HepG2 (cell line): ENCODE measurements at regions not wholly inside any gene's neighbourhood (a gene's known extent, or its start where the extent isn't known, plus 50 kb on each side); places are given as distances from the start of the nearest gene placed in this dataset.

ENCODE experiments used
- ATAC-seq: fragments of 200-7000 bp; cut with Tn5 transposase; 3 replicates; pipeline ENCODE4 v1.9.1; 2020; ENCODE audit warnings: mild to moderate bottlenecking, moderate library complexity
- BruUV-seq: library from RNA; stranded (reverse); fragments of 400-500 nt; replicated peaks from 2 replicates; lab custom pipeline; 2021; lab: Mats Ljungman, UMichigan
- CTCF ChIA-PET: fragments of 300-600 bp; formaldehyde crosslinking; extraction: SDS; loops from one replicate; lab custom pipeline; 2021; ENCODE audit warnings: low total read pairs, inconsistent platforms, low intra/inter-chr PET ratio; lab: Yijun Ruan, JAX
- POLR2A ChIA-PET: fragments of 350-600 bp; sonication (Branson Sonifier 250); formaldehyde crosslinking; loops from one replicate; lab custom pipeline; 2020; ENCODE audit warnings: antibody characterized with exemption, inconsistent platforms; lab: Yijun Ruan, JAX
- DNase-seq: peaks from one replicate; pipeline ENCODE4 v3.0.0-alpha.2; 2015; ENCODE audit warnings: low spot score
- FAIRE-seq: peaks from 3 replicates; lab custom pipeline; 2011; peaks lifted over from hg19 to GRCh38; lab: Jason Lieb, UNC
- H2AFZ ChIP-seq: one replicate; pipeline ENCODE4 v1.6.1; 2011; ENCODE audit warnings: low read length, inconsistent platforms
- H3K27ac ChIP-seq: fragments of 300-600 bp; 3 replicates; pipeline ENCODE4 v1.8.0; 2011; ENCODE audit warnings: mixed run types, mild to moderate bottlenecking, mixed read lengths, low read length, inconsistent platforms; ENCODE audit not compliant: insufficient read depth; ENCODE audit errors: extremely low read length
- H3K27me3 ChIP-seq, 2 experiments: fragments of 200-600 bp in 1 of 2; 2 replicates in 1 of 2; 3 replicates in 1 of 2; pipeline versions ENCODE4 v1.6.0 to v1.8.0; 2011; ENCODE audit warnings: low read length in 2 of 2, mild to moderate bottlenecking in 2 of 2, moderate library complexity in 2 of 2, inconsistent platforms in 1 of 2; ENCODE audit not compliant: insufficient read depth in 2 of 2, control insufficient read depth in 1 of 2
- H3K36me3 ChIP-seq, 2 experiments: fragments of 200-600 bp in 1 of 2; replicated peaks in 1 of 2; 2 replicates in 1 of 2; 3 replicates in 1 of 2; pipeline versions ENCODE4 v1.5.1 to v1.8.0; 2011; ENCODE audit warnings: low read length in 2 of 2, inconsistent platforms in 1 of 2; ENCODE audit not compliant: insufficient read depth in 2 of 2, control insufficient read depth in 1 of 2
- H3K4me1 ChIP-seq: 2 replicates; pipeline ENCODE4 v1.5.1; 2012; ENCODE audit warnings: low read length, inconsistent platforms; ENCODE audit not compliant: insufficient read depth
- H3K4me2 ChIP-seq: 2 replicates; pipeline ENCODE4 v1.6.0; 2011; ENCODE audit warnings: low read depth, low read length, inconsistent platforms
- H3K4me3 ChIP-seq, 3 experiments: fragments of 200-600 bp in 1 of 3; sonication (generic), shearing (Covaris generic) in 1 of 3; replicated peaks in 1 of 3; 2 replicates each; pipeline ENCODE4 v1.5.1; 2011 to 2016; ENCODE audit warnings: low read length in 3 of 3, inconsistent platforms in 2 of 3, low read depth in 2 of 3, mild to moderate bottlenecking in 2 of 3, control low read depth in 1 of 3, mixed read lengths in 1 of 3; ENCODE audit not compliant: insufficient read depth in 1 of 3
- H3K79me2 ChIP-seq: one replicate; pipeline ENCODE4 v1.6.1; 2011; ENCODE audit warnings: low read length, inconsistent platforms; ENCODE audit not compliant: insufficient read depth
- H3K9ac ChIP-seq: 2 replicates; pipeline ENCODE4 v1.6.0; 2011; ENCODE audit warnings: mild to moderate bottlenecking, low read depth, low read length, inconsistent platforms; ENCODE audit not compliant: insufficient read depth
- H3K9me3 ChIP-seq: 2 replicates; pipeline ENCODE4 v1.5.1; 2012; ENCODE audit warnings: mild to moderate bottlenecking, low read length
- H4K20me1 ChIP-seq: 2 replicates; pipeline ENCODE4 v1.6.0; 2011; ENCODE audit warnings: inconsistent platforms, mild to moderate bottlenecking, low read length, moderate library complexity; ENCODE audit not compliant: insufficient read depth
- FOXA1 ChIP-seq, 2 experiments: fragments of 450-650 bp in 1 of 2; sonication (generic) in 1 of 2; formaldehyde crosslinking in 1 of 2; IDR thresholded peaks; 2 replicates each; pipeline versions ENCODE4 v1.4.0 to v1.6.1; 2016 to 2020; ENCODE audit warnings: missing genetic modification reagents in 1 of 2
- HOXD1 ChIP-seq: sonication (generic); formaldehyde crosslinking; IDR thresholded peaks from 2 replicates; pipeline ENCODE4 v1.5.0; 2020; ENCODE audit warnings: missing genetic modification reagents
- JUNB ChIP-seq: sonication (generic); formaldehyde crosslinking; IDR thresholded peaks from 2 replicates; pipeline ENCODE4 v1.8.0; 2022; ENCODE audit warnings: missing genetic modification reagents, mild to moderate bottlenecking, borderline replicate concordance
- PHF20 ChIP-seq: sonication (generic); formaldehyde crosslinking; IDR thresholded peaks from 2 replicates; pipeline ENCODE4 v1.5.0; 2020; ENCODE audit warnings: mild to moderate bottlenecking, missing genetic modification reagents
- SMAD3 ChIP-seq: sonication (generic); formaldehyde crosslinking; IDR thresholded peaks from 2 replicates; pipeline ENCODE4 v1.4.0; 2020; ENCODE audit warnings: missing genetic modification reagents
- XBP1 ChIP-seq: sonication (generic); formaldehyde crosslinking; IDR thresholded peaks from 2 replicates; pipeline ENCODE4 v1.5.0; 2020; ENCODE audit warnings: missing genetic modification reagents
- ZFP37 ChIP-seq: sonication (generic); formaldehyde crosslinking; IDR thresholded peaks from 2 replicates; pipeline ENCODE4 v1.4.0; 2020; ENCODE audit warnings: missing genetic modification reagents, borderline replicate concordance
- ZNF232 ChIP-seq: sonication (generic); formaldehyde crosslinking; IDR thresholded peaks from 2 replicates; pipeline ENCODE4 v1.4.0; 2020; ENCODE audit warnings: missing genetic modification reagents, borderline replicate concordance
- ZNF264 ChIP-seq: sonication (generic); formaldehyde crosslinking; IDR thresholded peaks from 2 replicates; pipeline ENCODE4 v1.4.0; 2020; ENCODE audit warnings: missing genetic modification reagents
- ZNF572 ChIP-seq: sonication (generic); formaldehyde crosslinking; IDR thresholded peaks from 2 replicates; pipeline ENCODE4 v1.5.1; 2020; ENCODE audit warnings: mild to moderate bottlenecking, missing genetic modification reagents
- WGBS: methylation state at CpG from one replicate; pipeline ENCODE4 v1.1.6; 2017; ENCODE audit warnings: low lambda C conversion rate; 5-methylcytosine and 5-hydroxymethylcytosine counted together
- in situ Hi-C: cut with HindIII; loops from 2 replicates; pipeline ENCODE4 v1.10.0; 2017; ENCODE audit warnings: low pct_unique_long_range_greater_than_20kb; ENCODE audit not compliant: extremely low pct_ligation_motif_present
- intact Hi-C: fragments of 100-400 bp; cut with micrococcal nuclease; formaldehyde crosslinking; loops from one replicate; pipeline ENCODE4 v1.10.0; 2022; ENCODE audit not compliant: unreplicated experiment
- TF ChIP-seq, protein P1 (sequence below): sonication (generic); formaldehyde crosslinking; IDR thresholded peaks from 2 replicates; pipeline ENCODE4 v1.4.0; 2020; ENCODE audit warnings: low read depth, missing genetic modification reagents
- TF ChIP-seq, protein P2 (sequence below): sonication (generic); formaldehyde crosslinking; IDR thresholded peaks from 2 replicates; pipeline ENCODE4 v1.9.0; 2021; ENCODE audit warnings: missing genetic modification reagents, mild to moderate bottlenecking, borderline replicate concordance
- TF ChIP-seq, protein P3 (sequence below): sonication (generic); formaldehyde crosslinking; IDR thresholded peaks from 2 replicates; pipeline ENCODE4 v1.5.0; 2020; ENCODE audit warnings: mild to moderate bottlenecking, missing genetic modification reagents
- TF ChIP-seq, protein P4 (sequence below): IDR thresholded peaks from 2 replicates; pipeline ENCODE4 v1.6.1; 2016; ENCODE audit warnings: mild to moderate bottlenecking, missing biosample characterization, missing genetic modification reagents
- TF ChIP-seq, protein P5 (sequence below): sonication (generic); formaldehyde crosslinking; IDR thresholded peaks from 2 replicates; pipeline ENCODE4 v1.8.0; 2022; ENCODE audit warnings: mild to moderate bottlenecking, missing genetic modification reagents, moderate library complexity

DNA sequence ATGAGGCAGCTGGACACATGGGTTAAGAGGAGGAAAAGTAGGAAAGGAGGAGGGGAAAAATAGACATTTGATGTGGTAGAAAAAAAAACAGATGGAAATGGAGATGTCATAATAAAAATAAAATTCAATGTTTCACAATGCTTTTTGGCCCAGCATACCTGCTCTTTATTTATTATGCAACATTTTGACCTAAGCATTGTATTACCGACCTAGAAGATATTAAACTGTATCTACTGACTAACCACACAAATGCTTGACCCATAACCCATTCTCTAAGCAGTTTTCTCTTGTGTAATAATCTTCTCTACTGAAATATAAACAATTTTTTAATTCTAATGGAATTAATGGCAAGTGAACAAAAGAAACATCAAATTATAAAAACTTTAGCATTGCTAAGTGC lies 362.3 kb downstream of the FBXO15 start (continued):
- no peak for TF ChIP-seq ZNF264 (CRISPR knock-in tag)
- TF ChIP-seq FOXA1 (IDR thresholded peaks at IDR 0.05), result no peak
- TF ChIP-seq FOXA1 (CRISPR knock-in tag; IDR thresholded peaks at IDR 0.05), result no peak

- H3K79me2 ChIP-seq, result no peaks in the 10 kb centered on the region
- no peak overlapping the region for H3K9ac ChIP-seq
- no peaks in the 10 kb centered on the region for H3K4me1 ChIP-seq
- ChIA-PET POLR2A (no interaction called here), CTCF (no interaction called here)
- no peak overlapping the region for H3K27ac ChIP-seq
- FAIRE-seq (no peak), ATAC-seq (no peak), DNase-seq (no peak)
- intact Hi-C loops (no loop called here), in situ Hi-C loops (no loop called here)
- no peak overlapping the region for H2AFZ ChIP-seq
- peaks cover 0 to 13% of the 10 kb centered on the region in 2 experiments; a peak in 2 of 5 replicates for H3K27me3 ChIP-seq
- TF ChIP-seq HOXD1 (CRISPR knock-in tag) (no peak), XBP1 (CRISPR knock-in tag) (no peak), PHF20 (CRISPR knock-in tag) (no peak), ZNF232 (no peak), ZNF572 (CRISPR knock-in tag) (no peak), ZFP37 (CRISPR knock-in tag) (no peak), JUNB (no peak), SMAD3 (CRISPR knock-in tag) (no peak)
- TF ChIP-seq, protein P1, sequence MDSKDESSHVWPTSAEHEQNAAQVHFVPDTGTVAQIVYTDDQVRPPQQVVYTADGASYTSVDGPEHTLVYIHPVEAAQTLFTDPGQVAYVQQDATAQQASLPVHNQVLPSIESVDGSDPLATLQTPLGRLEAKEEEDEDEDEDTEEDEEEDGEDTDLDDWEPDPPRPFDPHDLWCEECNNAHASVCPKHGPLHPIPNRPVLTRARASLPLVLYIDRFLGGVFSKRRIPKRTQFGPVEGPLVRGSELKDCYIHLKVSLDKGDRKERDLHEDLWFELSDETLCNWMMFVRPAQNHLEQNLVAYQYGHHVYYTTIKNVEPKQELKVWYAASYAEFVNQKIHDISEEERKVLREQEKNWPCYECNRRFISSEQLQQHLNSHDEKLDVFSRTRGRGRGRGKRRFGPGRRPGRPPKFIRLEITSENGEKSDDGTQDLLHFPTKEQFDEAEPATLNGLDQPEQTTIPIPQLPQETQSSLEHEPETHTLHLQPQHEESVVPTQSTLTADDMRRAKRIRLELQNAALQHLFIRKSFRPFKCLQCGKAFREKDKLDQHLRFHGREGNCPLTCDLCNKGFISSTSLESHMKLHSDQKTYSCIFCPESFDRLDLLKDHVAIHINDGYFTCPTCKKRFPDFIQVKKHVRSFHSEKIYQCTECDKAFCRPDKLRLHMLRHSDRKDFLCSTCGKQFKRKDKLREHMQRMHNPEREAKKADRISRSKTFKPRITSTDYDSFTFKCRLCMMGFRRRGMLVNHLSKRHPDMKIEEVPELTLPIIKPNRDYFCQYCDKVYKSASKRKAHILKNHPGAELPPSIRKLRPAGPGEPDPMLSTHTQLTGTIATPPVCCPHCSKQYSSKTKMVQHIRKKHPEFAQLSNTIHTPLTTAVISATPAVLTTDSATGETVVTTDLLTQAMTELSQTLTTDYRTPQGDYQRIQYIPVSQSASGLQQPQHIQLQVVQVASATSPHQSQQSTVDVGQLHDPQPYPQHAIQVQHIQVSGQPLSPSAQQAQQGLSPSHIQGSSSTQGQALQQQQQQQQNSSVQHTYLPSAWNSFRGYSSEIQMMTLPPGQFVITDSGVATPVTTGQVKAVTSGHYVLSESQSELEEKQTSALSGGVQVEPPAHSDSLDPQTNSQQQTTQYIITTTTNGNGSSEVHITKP (CRISPR knock-in tag), result no peak
- TF ChIP-seq, protein P2, sequence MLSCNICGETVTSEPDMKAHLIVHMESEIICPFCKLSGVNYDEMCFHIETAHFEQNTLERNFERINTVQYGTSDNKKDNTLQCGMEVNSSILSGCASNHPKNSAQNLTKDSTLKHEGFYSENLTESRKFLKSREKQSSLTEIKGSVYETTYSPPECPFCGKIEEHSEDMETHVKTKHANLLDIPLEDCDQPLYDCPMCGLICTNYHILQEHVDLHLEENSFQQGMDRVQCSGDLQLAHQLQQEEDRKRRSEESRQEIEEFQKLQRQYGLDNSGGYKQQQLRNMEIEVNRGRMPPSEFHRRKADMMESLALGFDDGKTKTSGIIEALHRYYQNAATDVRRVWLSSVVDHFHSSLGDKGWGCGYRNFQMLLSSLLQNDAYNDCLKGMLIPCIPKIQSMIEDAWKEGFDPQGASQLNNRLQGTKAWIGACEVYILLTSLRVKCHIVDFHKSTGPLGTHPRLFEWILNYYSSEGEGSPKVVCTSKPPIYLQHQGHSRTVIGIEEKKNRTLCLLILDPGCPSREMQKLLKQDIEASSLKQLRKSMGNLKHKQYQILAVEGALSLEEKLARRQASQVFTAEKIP (CRISPR knock-in tag), result no peak
- TF ChIP-seq, protein P3, sequence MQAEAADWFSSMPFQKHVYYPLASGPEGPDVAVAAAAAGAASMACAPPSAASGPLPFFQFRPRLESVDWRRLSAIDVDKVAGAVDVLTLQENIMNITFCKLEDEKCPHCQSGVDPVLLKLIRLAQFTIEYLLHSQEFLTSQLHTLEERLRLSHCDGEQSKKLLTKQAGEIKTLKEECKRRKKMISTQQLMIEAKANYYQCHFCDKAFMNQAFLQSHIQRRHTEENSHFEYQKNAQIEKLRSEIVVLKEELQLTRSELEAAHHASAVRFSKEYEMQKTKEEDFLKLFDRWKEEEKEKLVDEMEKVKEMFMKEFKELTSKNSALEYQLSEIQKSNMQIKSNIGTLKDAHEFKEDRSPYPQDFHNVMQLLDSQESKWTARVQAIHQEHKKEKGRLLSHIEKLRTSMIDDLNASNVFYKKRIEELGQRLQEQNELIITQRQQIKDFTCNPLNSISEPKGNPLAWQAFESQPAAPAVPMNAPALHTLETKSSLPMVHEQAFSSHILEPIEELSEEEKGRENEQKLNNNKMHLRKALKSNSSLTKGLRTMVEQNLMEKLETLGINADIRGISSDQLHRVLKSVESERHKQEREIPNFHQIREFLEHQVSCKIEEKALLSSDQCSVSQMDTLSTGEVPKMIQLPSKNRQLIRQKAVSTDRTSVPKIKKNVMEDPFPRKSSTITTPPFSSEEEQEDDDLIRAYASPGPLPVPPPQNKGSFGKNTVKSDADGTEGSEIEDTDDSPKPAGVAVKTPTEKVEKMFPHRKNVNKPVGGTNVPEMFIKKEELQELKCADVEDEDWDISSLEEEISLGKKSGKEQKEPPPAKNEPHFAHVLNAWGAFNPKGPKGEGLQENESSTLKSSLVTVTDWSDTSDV (CRISPR knock-in tag), result no peak
- TF ChIP-seq, protein P4, sequence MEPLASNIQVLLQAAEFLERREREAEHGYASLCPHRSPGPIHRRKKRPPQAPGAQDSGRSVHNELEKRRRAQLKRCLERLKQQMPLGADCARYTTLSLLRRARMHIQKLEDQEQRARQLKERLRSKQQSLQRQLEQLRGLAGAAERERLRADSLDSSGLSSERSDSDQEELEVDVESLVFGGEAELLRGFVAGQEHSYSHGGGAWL, result no peak
- TF ChIP-seq, protein P5, sequence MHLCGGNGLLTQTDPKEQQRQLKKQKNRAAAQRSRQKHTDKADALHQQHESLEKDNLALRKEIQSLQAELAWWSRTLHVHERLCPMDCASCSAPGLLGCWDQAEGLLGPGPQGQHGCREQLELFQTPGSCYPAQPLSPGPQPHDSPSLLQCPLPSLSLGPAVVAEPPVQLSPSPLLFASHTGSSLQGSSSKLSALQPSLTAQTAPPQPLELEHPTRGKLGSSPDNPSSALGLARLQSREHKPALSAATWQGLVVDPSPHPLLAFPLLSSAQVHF (CRISPR knock-in tag), result no peak
- no peaks in the 10 kb centered on the region for H3K9me3 ChIP-seq
- H3K4me3 ChIP-seq, result no peak overlapping the region
- H3K4me2 ChIP-seq, result no peak overlapping the region
- no peaks in the 10 kb centered on the region for H4K20me1 ChIP-seq
- 21% methylated on average over 8 of the region's 8 CpGs for WGBS
- no TSS peak for BruUV-seq
- H3K36me3 ChIP-seq, result no peaks in the 10 kb centered on the region
Observed at GRCh38 chr18:73784853-73785252, 362.8 kb downstream of the FBXO15 start.
